ENCODE measurements at regions not wholly inside any gene's neighbourhood (a gene's known extent, or its start where the extent isn't known, plus 50 kb on each side); places are given as distances from the start of the nearest gene placed in this dataset.

DNA sequence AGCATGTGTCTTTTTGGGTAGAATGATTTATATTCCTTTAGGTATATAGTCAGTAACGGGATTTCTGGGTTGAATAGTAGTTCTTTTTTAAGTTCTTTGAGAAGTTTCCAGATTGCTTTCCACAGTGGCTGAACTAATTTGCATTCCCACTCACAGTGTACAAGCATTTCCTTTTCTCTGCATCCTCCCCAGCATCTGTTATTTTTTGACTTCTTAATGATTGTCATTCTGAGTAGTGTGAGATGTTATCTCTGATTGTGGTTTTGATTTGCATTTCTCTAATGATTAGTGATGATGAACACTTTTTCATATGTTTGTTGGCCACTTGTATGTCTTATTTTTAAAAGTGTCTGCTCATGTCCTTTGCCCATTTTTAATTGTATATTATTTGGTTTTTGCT, 337.6 kb downstream of the EFHB start:
- intact Hi-C loops (cut with micrococcal nuclease), result no loop called here
- ChIA-PET CTCF (no interaction called here), POLR2A (no interaction called here)
- Mint-ChIP-seq H3K4me1 (ENCODE audit: low read depth) (no peaks in the 10 kb centered on the region), H3K36me3 (ENCODE audit: low read depth) (no peaks in the 10 kb centered on the region), H3K27ac (no peak overlapping the region), H3K27me3 (peaks cover 4% of the 10 kb centered on the region), H3K4me3 (no peak overlapping the region), H3K9me3 (peaks cover 5% of the 10 kb centered on the region)
- DNase-seq, result no peak
- TF ChIP-seq, protein P1, sequence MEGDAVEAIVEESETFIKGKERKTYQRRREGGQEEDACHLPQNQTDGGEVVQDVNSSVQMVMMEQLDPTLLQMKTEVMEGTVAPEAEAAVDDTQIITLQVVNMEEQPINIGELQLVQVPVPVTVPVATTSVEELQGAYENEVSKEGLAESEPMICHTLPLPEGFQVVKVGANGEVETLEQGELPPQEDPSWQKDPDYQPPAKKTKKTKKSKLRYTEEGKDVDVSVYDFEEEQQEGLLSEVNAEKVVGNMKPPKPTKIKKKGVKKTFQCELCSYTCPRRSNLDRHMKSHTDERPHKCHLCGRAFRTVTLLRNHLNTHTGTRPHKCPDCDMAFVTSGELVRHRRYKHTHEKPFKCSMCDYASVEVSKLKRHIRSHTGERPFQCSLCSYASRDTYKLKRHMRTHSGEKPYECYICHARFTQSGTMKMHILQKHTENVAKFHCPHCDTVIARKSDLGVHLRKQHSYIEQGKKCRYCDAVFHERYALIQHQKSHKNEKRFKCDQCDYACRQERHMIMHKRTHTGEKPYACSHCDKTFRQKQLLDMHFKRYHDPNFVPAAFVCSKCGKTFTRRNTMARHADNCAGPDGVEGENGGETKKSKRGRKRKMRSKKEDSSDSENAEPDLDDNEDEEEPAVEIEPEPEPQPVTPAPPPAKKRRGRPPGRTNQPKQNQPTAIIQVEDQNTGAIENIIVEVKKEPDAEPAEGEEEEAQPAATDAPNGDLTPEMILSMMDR (IDR thresholded peaks at IDR 0.05), result no peak
- no peak for ATAC-seq

DNA sequence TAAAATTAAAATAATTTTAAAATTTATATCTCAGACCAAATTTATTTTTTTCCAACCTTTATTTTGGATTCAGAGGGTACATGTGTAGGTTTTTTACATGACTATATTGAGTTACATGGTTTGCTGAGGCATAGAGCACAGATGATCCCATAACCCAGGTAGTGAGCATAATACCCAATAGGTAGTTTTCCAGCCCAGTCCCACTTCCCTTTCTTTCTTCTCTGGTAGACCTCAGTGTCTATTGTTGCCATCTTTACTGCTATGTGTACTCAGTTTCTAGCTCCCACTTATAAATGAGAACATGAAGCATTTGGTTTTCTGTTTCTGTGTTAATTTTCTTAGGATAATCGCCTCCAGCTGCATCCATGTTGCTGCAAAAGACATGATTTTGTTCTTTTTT, 338.1 kb downstream of the EFHB start:
- peaks cover 5% of the 10 kb centered on the region for H3K9me3 Mint-ChIP-seq
- no peaks in the 10 kb centered on the region for H3K36me3 Mint-ChIP-seq (ENCODE audit: low read depth)
- ChIA-PET CTCF (no interaction called here), POLR2A (no interaction called here)
- TF ChIP-seq, protein P1 (IDR thresholded peaks at IDR 0.05), result no peak
- H3K27me3 Mint-ChIP-seq, result peaks cover 4% of the 10 kb centered on the region
- intact Hi-C loops (cut with micrococcal nuclease), result no loop called here
- H3K27ac Mint-ChIP-seq, result no peak overlapping the region
- no peaks in the 10 kb centered on the region for H3K4me1 Mint-ChIP-seq (ENCODE audit: low read depth)
- DNase-seq (no peak), ATAC-seq (no peak)
- H3K4me3 Mint-ChIP-seq, result no peak overlapping the region
